HG03095 (cell line): ENCODE measurements at regions not wholly inside any gene's neighbourhood (a gene's known extent, or its start where the extent isn't known, plus 50 kb on each side); places are given as distances from the start of the nearest gene placed in this dataset.
"Not testable (repeated sequence)": the region's sequence is repeated elsewhere in the genome, so short reads cannot be mapped to it uniquely, and the experiment has no call there.

Experiments used
- ATAC-seq: cut with Tn5 transposase; IDR thresholded peaks from one replicate; pipeline ENCODE4 v1.9.1; 2021; ENCODE audit warnings: moderate library complexity; ENCODE audit not compliant: unreplicated experiment

DNA sequence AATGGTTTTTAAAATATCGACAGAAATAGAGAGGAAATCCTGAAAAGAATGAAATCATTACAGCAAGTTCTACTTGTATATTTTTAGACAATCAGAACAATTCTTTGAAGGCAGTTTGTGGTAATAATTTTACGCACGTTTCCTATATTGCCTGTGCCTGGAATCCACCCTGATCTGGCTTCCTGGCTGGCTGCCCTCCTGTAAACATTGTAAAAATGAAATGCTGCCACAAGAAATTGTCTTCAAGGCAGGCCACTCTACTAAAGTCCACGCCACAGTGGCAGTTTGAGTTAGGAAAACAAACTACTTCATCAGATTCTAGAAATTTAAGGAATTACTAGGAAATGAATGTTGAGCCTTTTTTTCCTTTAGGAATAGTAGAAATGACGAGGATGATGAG, 454.5 kb upstream of the NR5A2 start:
- no peak for ATAC-seq

GRCh38 chr1:199574950-199575349, 452.6 kb upstream of the NR5A2 start:
- ATAC-seq, result no peak

DNA sequence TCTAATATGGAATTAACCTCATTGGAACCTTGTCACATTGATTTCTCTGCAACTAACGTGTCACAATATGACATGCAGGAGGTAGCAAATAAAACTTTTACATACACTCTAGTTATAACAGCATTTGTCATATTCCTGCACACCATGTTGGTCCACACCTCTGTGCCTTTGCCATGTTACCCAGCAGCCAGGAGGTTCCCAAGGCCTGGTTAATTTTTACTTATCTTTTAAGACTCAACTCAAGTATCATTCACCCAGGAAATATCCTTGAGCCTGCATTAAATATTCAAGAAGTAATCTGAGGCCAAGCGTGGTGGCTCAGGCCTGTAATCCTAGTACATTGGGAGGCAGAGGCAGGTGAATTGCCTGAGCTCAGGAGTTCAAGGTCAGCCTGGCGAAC, 447.2 kb upstream of the NR5A2 start:
- ATAC-seq, result no peak

DNA sequence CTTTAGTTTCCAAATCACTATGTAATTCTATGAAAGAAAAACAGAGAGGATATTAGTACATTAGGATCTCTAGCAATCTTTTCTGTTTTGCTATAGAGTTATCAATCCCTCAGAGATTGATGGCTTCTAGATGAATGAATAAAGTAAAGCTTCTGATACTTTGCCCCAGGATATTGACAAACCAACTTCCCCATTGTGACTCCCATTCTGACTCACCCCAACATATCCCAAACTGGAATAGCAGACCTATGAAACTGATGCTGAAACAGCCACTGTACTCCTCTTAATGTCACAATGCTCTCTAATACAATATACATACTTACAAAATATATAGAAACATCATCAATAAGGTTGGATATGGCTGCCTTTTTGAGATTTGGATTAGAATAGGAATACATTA, 442.1 kb upstream of the NR5A2 start:
- no peak for ATAC-seq

DNA sequence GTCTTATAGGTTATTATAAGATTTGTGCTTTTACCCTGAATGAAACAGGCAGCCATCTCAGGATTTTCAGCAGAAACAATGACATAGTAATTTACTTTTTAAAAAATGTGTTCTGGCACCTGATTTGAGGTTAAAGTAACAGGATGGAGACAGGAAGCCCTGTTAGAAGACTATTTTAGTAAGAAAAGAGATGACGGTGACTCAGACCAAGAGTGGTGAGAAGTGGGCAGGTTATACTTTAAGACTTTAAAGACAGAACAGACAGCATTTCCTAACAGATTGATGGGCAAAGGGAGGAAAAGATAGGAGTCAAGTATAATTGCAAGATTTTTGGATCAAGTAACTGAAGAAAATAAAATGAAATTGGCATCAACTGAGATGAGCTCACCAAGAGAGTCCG, 436.8 kb upstream of the NR5A2 start:
- ATAC-seq, result peak; percentile 97

DNA sequence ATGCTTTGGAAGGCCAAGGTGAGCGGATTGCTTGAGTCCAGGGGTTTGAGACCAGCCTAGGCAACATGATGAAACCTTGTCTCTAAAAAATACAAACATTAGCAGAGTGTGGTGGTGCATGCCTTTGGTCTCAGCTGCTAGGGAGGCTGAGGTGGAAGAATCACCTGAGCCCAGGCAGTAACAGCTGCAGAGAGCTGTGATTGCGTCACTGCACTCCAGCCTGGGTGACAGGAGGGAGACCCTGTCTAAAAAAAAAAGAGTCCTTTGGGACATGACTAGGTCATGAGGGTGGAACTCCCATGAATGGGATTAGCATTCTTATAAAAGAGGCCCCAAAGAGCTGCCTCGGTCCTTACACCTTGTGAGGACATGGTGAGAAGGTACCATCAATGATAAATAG, 436.0 kb upstream of the NR5A2 start:
- ATAC-seq, result no peak

DNA sequence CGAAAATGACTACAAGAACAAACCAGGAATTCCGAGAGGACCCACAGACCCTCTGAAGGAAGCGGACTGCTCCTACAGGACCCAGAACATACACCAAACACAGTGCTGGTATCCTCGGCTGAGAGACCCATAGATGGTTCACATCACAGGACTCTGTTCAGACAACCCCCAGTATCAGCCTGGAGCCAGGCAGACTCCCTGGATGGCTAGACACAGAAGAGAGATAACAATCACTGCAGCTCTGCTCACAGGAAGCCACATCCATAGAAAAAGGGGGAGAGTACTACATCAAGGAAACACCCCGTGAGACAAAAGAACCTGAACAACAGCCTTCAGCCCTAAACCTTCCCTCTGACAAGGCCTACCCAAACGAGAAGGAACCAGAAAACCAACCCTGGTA, 434.0 kb upstream of the NR5A2 start:
- no peak for ATAC-seq

DNA sequence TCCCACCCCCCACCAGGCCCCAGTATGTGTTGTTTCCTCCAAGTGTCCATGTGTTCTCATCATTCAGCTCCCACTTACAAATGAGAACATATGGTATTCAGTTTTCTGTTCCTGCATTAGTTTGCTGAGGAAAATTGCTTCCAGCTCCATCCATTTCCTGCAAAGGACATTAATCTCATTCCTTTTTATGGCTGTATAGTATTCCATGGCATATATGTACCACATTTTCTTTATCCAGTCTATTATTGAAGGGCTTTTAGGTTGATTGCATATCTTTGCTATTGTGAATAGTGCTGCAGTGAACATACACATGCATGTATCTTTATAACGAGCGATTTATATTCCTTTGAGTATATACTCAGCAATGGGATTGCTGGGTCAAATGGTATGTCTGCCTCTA, 431.1 kb upstream of the NR5A2 start:
- not testable (repeated sequence) for ATAC-seq

- ATAC-seq, result no peak
These were observed 430.4 kb upstream of the NR5A2 start for GRCh38 chr1:199597152-199597551.

GRCh38 chr1:199608414-199608813, 419.1 kb upstream of the NR5A2 start:
- ATAC-seq, result no peak

- ATAC-seq, result no peak
These were observed 414.3 kb upstream of the NR5A2 start for GRCh38 chr1:199612976-199613774.

DNA sequence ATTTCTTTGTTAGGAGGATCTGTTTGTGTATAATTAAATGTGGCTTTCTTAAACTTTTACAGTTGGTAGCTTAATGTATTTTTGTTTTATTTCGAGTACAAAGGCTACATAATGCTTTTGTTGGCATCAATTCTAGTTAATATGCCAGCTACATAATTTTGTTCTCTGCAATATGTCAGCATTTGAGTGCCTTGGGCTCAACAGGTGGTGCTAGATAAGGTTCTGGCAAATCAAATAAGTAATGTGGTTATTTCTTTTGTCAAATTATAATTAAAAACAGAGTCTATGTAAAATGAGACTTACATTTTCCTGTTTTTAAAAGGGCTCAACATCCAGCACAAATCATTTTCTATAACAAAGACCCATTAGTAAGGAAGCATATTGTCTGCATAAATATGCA, 410.6 kb upstream of the NR5A2 start:
- no peak for ATAC-seq

GRCh38 chr1:199619223-199619622, 408.3 kb upstream of the NR5A2 start:
- ATAC-seq, result no peak

DNA sequence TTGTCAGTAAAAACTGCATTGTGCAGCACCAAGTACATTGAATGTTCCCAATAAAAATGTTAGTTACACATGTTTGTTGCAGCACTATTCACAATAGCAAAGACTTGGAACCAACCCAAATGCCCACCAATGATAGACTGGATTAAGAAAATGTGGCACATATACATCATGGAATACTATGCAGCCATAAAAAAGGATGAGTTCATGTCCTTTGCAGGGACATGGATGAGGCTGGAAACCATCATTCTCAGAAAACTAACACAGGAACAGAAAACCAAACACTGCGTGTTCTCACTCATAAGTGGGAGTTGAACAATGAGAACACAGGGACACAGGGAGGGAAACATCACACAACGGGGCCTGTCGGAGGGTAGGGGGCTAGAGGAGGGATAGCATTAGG, 401.3 kb upstream of the NR5A2 start:
- not testable (repeated sequence) for ATAC-seq

- no peak for ATAC-seq
These were observed 397.9 kb upstream of the NR5A2 start for GRCh38 chr1:199629624-199630023.

DNA sequence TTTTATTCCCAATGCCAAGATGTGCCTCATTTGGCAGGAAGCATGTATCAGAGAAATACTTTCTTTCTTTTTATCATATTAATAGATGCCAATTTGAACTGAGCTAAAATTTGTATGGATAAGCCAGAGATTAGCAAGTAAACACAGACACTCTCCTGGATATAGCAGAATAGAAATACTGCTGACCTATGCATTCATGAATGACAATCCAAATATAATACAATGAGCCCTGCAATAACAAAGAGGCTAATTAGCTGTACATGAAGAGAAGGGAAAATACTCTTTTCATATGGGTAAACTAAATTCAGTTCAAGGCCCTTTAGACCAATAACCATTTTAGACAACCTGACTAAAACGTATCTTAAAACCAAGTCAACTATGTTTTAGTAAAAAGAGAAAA, 388.1 kb upstream of the NR5A2 start:
- ATAC-seq, result no peak

DNA sequence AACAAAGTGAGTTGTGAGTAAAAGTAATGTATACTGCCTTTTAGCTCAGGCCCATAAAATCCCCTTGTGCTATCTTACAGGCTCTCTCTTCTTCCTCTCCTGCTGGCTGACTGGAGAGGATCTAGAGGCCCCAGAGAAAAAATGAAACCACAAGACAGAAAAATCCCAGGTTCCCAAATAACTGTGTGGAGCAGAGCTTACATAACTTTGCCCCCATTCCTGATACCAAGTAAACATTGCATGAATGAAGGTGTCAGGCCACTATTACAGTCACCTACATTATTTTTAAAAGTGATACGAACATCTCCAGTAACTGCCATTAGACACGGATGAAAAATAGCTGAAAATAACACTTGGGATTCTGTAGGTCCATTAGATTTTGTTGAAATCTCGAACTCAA, 386.0 kb upstream of the NR5A2 start:
- no peak for ATAC-seq

DNA sequence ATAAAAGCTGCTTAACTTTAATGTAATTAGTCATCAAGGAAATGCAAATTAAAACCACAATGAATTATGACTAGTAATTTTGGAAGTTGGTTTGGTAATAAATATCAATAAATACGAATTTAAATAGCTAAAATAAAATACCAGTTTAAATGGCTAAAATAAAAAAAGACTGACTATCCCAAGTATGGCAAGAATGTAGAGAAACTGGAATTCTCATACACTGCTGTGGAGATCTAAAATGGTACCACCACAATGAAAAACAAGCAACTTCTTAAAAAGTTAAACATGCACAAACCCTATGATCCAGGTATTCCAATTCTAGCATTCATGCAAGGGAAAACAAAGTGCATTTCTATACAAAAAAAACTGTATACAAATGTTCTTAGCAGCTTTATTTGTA, 382.6 kb upstream of the NR5A2 start:
- ATAC-seq, result no peak

- ATAC-seq, result no peak
These were observed 380.7 kb upstream of the NR5A2 start for GRCh38 chr1:199646761-199647160.

DNA sequence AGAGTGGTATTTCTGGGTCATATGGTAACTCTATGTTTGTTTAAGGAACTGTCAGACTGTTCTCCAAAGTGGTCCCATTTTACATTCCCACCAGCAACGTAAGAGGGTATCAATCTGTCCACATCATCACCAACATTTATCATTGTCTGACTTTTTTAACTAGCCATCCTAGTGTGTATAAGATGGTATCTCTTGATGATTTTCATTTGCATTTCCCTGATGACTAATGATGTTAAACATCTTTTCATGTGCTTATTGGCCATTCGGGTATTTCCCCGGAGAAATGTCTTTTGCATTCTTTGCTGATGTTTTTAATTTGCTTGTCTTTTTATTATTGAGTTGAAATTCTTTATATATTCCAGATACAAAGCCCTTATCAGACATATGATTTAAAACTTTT, 370.1 kb upstream of the NR5A2 start:
- no peak for ATAC-seq

DNA sequence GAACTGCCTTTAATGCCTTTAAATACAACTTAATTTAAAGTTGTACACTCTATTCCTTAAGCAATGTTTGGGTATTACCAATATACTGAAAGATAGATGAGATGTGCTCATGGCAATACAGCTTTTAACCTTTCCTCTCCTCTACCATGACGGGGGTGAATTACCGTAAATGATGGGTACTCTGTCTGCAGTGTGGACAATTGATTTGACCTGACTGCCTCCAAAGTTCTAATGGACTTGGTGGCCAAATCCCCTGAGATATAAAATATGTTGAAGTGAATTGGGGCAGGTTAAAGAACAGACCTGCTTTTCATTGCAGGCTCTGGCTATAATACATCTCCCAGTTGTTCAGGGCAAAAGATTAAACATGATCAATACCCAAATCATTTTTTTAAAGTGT, 367.4 kb upstream of the NR5A2 start:
- no peak for ATAC-seq

- ATAC-seq, result no peak
These were observed 362.1 kb upstream of the NR5A2 start for GRCh38 chr1:199665371-199665770.

DNA sequence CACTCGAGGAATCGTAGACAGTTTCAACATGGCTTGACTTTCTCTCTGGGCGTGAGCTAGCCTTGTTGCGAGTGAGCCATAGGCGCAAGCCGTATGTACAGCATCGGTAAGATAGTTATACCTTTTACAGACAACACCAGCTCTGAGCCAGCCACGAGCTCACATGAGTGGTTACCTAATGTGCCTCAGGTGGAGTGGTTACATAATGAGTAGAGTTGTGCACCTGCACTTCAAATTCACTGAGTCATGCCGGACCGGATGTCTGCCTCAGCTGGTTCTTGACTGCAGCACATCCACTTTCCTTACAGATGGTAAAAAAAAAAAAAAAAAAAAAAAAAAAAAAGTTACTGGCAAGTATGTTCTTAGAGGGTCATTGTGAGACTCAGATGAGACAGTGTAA, 360.4 kb upstream of the NR5A2 start:
- ATAC-seq, result no peak
